HEK293 (cell line): ENCODE measurements at regions not wholly inside any gene's neighbourhood (a gene's known extent, or its start where the extent isn't known, plus 50 kb on each side); places are given as distances from the start of the nearest gene placed in this dataset.

Source experiments
- CTCF ChIA-PET: fragments of 350-600 bp; formaldehyde crosslinking; extraction: SDS; loops from one replicate; lab custom pipeline; 2021; ENCODE audit warnings: antibody characterized with exemption; lab: Yijun Ruan, JAX
- POLR2A ChIA-PET: fragments of 300-600 bp; formaldehyde crosslinking; extraction: SDS; loops from one replicate; lab custom pipeline; 2020; ENCODE audit warnings: antibody characterized with exemption, inconsistent platforms; lab: Yijun Ruan, JAX
- H3K27ac ChIP-seq: fragments of 200-500 bp; sonication (Bioruptor generic); 2 replicates; pipeline ENCODE4 v1.5.1; 2014; ENCODE audit warnings: low read depth, low read length, control low read depth, inconsistent platforms; ENCODE audit errors: extremely low read depth
- H3K36me3 ChIP-seq, 2 experiments: fragments of 200-500 bp in 1 of 2; sonication (Bioruptor generic) in 1 of 2; 1 replicate in 1 of 2; 2 replicates in 1 of 2; pipeline ENCODE4 v1.5.1; 2014 to 2017; ENCODE audit warnings: inconsistent platforms in 2 of 2, low read length in 2 of 2; ENCODE audit not compliant: control insufficient read depth in 2 of 2, insufficient read depth in 1 of 2
- H3K4me1 ChIP-seq: fragments of 200-500 bp; sonication (Bioruptor generic); 2 replicates; pipeline ENCODE4 v1.5.1; 2014; ENCODE audit warnings: mild to moderate bottlenecking, low read length, inconsistent platforms; ENCODE audit not compliant: control insufficient read depth, insufficient read depth
- H3K4me3 ChIP-seq: 2 replicates; pipeline ENCODE4 v1.5.1; 2011; ENCODE audit warnings: low read depth, mild to moderate bottlenecking, control low read depth, low read length, moderate library complexity
- H3K9me3 ChIP-seq: fragments of 200-500 bp; sonication (Bioruptor generic); 2 replicates; pipeline ENCODE4 v1.5.1; 2014; ENCODE audit warnings: low read depth, low read length, inconsistent platforms; ENCODE audit not compliant: control insufficient read depth, insufficient read depth
- GLIS2 ChIP-seq: fragments of 450-650 bp; formaldehyde crosslinking; IDR thresholded peaks from 2 replicates; pipeline ENCODE4 v1.5.1; 2016; ENCODE audit warnings: missing biosample characterization, missing genetic modification characterization
- KLF7 ChIP-seq: fragments of 450-650 bp; formaldehyde crosslinking; IDR thresholded peaks from 2 replicates; pipeline ENCODE4 v1.5.1; 2016; ENCODE audit warnings: missing biosample characterization, missing genetic modification characterization, borderline replicate concordance
- OVOL3 ChIP-seq: fragments of 450-650 bp; formaldehyde crosslinking; IDR thresholded peaks from 2 replicates; pipeline ENCODE4 v1.5.1; 2016; ENCODE audit warnings: missing biosample characterization, missing genetic modification characterization
- PATZ1 ChIP-seq: fragments of 450-650 bp; formaldehyde crosslinking; IDR thresholded peaks from 2 replicates; pipeline ENCODE4 v1.5.1; 2016; ENCODE audit warnings: missing biosample characterization, missing genetic modification characterization
- ZBTB20 ChIP-seq: fragments of 450-650 bp; formaldehyde crosslinking; IDR thresholded peaks from 2 replicates; pipeline ENCODE4 v1.5.1; 2016; ENCODE audit warnings: missing biosample characterization, missing genetic modification characterization
- ZBTB26 ChIP-seq: fragments of 450-650 bp; formaldehyde crosslinking; optimal IDR thresholded peaks from 2 replicates; pipeline ENCODE3; 2016; ENCODE audit warnings: missing biosample characterization, mild to moderate bottlenecking, missing genetic modification characterization
- ZNF155 ChIP-seq: fragments of 450-650 bp; formaldehyde crosslinking; IDR thresholded peaks from 2 replicates; pipeline ENCODE4 v1.5.1; 2016; ENCODE audit warnings: missing biosample characterization, missing genetic modification characterization
- ZNF23 ChIP-seq: fragments of 450-650 bp; formaldehyde crosslinking; IDR thresholded peaks from 2 replicates; pipeline ENCODE4 v1.5.1; 2016; ENCODE audit warnings: missing biosample characterization, missing genetic modification characterization, borderline replicate concordance
- ZNF280C ChIP-seq: fragments of 450-650 bp; formaldehyde crosslinking; IDR thresholded peaks from 2 replicates; pipeline ENCODE4 v1.5.1; 2016; ENCODE audit warnings: missing biosample characterization, missing genetic modification characterization
- ZNF404 ChIP-seq: fragments of 450-650 bp; formaldehyde crosslinking; IDR thresholded peaks from 2 replicates; pipeline ENCODE4 v1.5.1; 2017; ENCODE audit warnings: missing biosample characterization, missing genetic modification characterization
- ZNF521 ChIP-seq: fragments of 450-650 bp; formaldehyde crosslinking; IDR thresholded peaks from 2 replicates; pipeline ENCODE4 v1.5.1; 2017; ENCODE audit warnings: missing biosample characterization, mild to moderate bottlenecking, missing genetic modification characterization
- ZNF548 ChIP-seq: fragments of 450-650 bp; formaldehyde crosslinking; IDR thresholded peaks from 2 replicates; pipeline ENCODE4 v1.5.1; 2016; ENCODE audit warnings: missing biosample characterization, missing genetic modification characterization
- ZNF596 ChIP-seq: fragments of 450-650 bp; IDR thresholded peaks from 2 replicates; pipeline ENCODE4 v1.5.0; 2018; ENCODE audit warnings: missing biosample characterization, mild to moderate bottlenecking, missing genetic modification characterization, moderate library complexity
- ZNF610 ChIP-seq: fragments of 450-650 bp; formaldehyde crosslinking; IDR thresholded peaks from 2 replicates; pipeline ENCODE4 v1.5.1; 2016; ENCODE audit warnings: missing biosample characterization, missing genetic modification characterization, borderline replicate concordance
- ZNF654 ChIP-seq: fragments of 450-650 bp; formaldehyde crosslinking; IDR thresholded peaks from 2 replicates; pipeline ENCODE4 v1.5.1; 2016; ENCODE audit warnings: low read depth, missing biosample characterization, missing genetic modification characterization
- ZNF660 ChIP-seq: fragments of 450-650 bp; IDR thresholded peaks from 2 replicates; pipeline ENCODE4 v1.5.1; 2018; ENCODE audit warnings: missing biosample characterization, mild to moderate bottlenecking, missing genetic modification characterization
- ZNF792 ChIP-seq: fragments of 450-650 bp; formaldehyde crosslinking; IDR thresholded peaks from 2 replicates; pipeline ENCODE4 v1.5.1; 2016; ENCODE audit warnings: missing biosample characterization, missing genetic modification characterization

- TF ChIP-seq ZBTB26 (tag by site-specific recombination) (no peak), ZNF548 (tag by site-specific recombination) (no peak)
- TF ChIP-seq, all 188 proteins: peak for 0
Measured at GRCh38 chr10:36038316-36038955, 396.3 kb upstream of the FZD8 start (continued).

- no peak overlapping the region for H3K27ac ChIP-seq
- CTCF ChIA-PET = no interaction called here
- H3K36me3 ChIP-seq = no peaks in the 10 kb centered on the region
- TF ChIP-seq ZNF155 (tag by site-specific recombination) = no peak
- no peak for TF ChIP-seq ZNF596 (tag by site-specific recombination)
- no peak for TF ChIP-seq ZBTB20
- no peak for TF ChIP-seq ZNF660 (tag by site-specific recombination)
- TF ChIP-seq ZNF792 (tag by site-specific recombination) = no peak
- no peak for TF ChIP-seq OVOL3
- TF ChIP-seq ZNF280C (tag by site-specific recombination) = no peak
- TF ChIP-seq ZNF23 (tag by site-specific recombination) = no peak
- TF ChIP-seq ZNF610 (tag by site-specific recombination) = no peak
- TF ChIP-seq, all 188 proteins: peak for 0
- Histone ChIP-seq H3K4me3 (no peak overlapping the region), H3K9me3 (no peaks in the 10 kb centered on the region), H3K4me1 (no peaks in the 10 kb centered on the region)
- POLR2A ChIA-PET = no interaction called here
Measured at GRCh38 chr10:36036137-36036536, 394.0 kb upstream of the FZD8 start.

- TF ChIP-seq ZNF521 (tag by site-specific recombination) = no peak
- TF ChIP-seq KLF7 (tag by site-specific recombination) = no peak
- TF ChIP-seq GLIS2 = no peak
- no peak for TF ChIP-seq PATZ1 (tag by site-specific recombination)
- no peak for TF ChIP-seq ZNF404 (tag by site-specific recombination)
- TF ChIP-seq ZNF654 (tag by site-specific recombination) = no peak
- no peak overlapping the region for H3K27ac ChIP-seq
- no peak overlapping the region for H3K4me3 ChIP-seq
- H3K4me1 ChIP-seq = no peaks in the 10 kb centered on the region
- H3K9me3 ChIP-seq = no peaks in the 10 kb centered on the region
- no peaks in the 10 kb centered on the region for H3K36me3 ChIP-seq
- ChIA-PET POLR2A (no interaction called here), CTCF (no interaction called here)
Measured at GRCh38 chr10:36033808-36034207, 391.7 kb upstream of the FZD8 start.
